ENCODE measurements at regions not wholly inside any gene's neighbourhood (a gene's known extent, or its start where the extent isn't known, plus 50 kb on each side); places are given as distances from the start of the nearest gene placed in this dataset.
"Not testable (repeated sequence)": the region's sequence is repeated elsewhere in the genome, so short reads cannot be mapped to it uniquely, and the experiment has no call there.

DNA sequence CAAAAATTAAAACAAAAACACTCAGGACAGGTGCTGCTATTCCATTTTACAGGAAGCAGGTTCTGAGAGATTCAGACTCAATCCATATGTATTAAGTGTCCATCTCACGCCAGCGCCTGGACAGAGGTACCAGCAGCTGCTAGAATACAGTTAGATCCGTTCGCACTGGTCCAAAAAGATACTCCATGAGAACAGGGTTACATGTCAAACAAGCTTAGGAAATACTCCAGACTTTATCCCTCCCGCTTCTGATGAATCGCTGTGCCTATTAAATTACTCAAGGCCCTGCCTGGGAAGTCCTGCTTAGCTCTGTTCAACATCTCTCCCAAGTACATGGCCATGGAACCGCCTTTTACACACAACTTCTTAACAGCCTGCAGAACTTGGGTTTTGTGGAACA is 50.2 kb upstream of the SLC35C1 start:
- intact Hi-C loops (cut with DNase I) = no loop called here
- DNase-seq (ENCODE audit: missing footprints) (peak; percentile 45), ATAC-seq (peak; percentile 23)

DNA sequence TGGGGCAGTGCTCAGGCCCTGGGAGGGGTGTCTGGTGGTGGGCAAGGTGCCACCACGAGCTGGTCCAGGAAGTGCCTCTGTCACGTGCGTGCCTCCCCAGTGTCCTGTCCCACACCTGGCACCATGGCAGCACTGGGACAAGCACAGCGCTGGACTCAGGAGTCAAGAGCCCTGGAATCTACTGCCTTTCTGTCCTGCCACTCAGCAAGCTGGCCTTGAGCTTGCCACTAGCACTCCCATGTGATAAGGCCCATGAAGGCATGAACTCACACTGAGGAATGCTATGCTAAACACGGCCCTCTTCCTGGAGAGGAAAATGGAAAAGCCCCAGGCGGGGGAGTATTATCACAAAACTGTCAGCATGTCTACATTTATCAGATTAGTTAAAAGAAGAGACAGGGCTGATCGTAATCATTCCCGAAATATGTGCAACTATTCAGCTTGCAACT is 50.7 kb upstream of the SLC35C1 start:
- DNase-seq (ENCODE audit: missing footprints) (peak; percentile 81), ATAC-seq (peak; percentile 92)
- intact Hi-C loops (cut with DNase I) = no loop called here

DNA sequence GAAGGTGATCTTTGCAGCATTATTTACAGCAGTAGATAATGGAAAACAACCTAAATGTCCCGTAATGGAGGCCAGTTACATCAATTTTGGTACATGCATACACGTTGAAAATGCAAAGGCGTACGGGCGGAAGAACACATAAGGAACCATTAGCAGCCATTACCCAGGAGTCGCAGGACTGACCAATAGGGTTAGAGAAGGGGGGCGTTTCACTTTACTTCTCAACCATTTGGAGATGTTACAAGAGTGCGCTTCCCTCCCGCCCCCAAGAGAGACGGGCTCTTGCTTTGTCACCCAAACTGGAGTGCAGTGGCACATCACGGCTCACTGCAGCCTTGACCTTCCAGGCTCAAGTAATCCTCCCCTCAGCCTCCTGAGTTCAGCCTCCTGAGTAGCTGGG is 52.8 kb upstream of the SLC35C1 start:
- intact Hi-C loops (cut with DNase I) = no loop called here
- DNase-seq (ENCODE audit: missing footprints) (no peak), ATAC-seq (no peak)

DNA sequence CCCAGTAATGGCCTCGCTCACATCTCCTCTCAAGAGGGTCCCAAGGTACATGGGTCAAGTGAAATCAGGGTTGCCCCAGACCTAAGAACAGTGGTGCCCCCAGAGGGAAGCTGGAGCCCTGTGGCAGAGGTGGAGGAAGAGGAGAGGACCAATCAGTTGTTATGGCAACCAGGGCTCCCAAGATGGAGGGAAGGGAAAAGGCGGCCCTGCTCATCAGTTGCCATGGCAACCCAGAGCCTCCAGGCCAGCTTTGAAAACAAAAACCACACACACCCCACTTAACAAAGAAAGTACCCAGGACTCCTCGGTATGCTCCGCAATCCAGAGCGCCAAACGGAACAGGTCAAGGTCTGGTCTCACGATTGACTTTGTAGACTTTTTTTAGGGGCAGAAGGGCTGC is 53.5 kb upstream of the SLC35C1 start:
- ATAC-seq (no peak), DNase-seq (ENCODE audit: missing footprints) (no peak)
- intact Hi-C loops (cut with DNase I) = no loop called here

DNA sequence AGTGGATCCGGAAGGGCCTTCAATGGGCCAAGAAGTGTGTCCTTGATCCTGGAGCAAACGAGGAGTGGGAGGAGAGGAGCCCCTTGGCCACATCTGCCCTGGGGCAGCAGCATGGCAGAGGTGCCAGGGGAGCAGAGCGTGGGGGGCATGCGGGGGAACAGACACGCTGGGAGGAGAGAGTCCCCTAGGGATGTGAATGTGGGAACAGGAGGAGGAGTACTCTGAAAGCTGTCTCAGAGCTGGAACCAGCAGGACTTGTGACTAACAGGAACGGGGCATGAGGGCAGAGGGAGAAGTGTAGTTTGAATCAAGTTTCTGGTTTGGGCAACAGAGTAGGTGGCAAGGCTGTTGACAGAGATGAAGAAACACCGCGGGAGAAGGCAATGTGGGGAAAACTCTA is 54.5 kb upstream of the SLC35C1 start:
- intact Hi-C loops (cut with DNase I) = no loop called here
- ATAC-seq = no peak
- DNase-seq (ENCODE audit: missing footprints) = no peak

DNA sequence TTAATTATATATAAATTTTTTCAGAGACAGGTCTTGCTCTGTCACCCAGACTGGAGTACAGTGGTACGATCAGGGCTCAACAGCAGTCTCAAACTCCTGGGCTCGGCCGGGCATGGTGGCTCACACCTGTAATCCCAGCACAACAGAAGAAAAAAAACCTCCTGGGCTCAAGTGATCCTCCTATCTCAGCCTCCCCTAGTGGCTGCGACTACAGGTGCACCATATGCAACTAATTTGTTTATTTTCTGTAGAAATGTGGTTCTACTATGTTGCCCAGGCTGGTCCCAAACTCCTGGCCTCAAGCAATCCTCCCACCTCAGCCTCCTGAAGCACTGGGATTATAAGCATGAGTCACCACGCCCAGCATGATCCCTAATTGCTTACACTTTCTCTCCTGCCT is 56.1 kb upstream of the SLC35C1 start:
- no peak for DNase-seq (ENCODE audit: missing footprints)
- intact Hi-C loops (cut with DNase I) = no loop called here
- no peak for ATAC-seq

DNA sequence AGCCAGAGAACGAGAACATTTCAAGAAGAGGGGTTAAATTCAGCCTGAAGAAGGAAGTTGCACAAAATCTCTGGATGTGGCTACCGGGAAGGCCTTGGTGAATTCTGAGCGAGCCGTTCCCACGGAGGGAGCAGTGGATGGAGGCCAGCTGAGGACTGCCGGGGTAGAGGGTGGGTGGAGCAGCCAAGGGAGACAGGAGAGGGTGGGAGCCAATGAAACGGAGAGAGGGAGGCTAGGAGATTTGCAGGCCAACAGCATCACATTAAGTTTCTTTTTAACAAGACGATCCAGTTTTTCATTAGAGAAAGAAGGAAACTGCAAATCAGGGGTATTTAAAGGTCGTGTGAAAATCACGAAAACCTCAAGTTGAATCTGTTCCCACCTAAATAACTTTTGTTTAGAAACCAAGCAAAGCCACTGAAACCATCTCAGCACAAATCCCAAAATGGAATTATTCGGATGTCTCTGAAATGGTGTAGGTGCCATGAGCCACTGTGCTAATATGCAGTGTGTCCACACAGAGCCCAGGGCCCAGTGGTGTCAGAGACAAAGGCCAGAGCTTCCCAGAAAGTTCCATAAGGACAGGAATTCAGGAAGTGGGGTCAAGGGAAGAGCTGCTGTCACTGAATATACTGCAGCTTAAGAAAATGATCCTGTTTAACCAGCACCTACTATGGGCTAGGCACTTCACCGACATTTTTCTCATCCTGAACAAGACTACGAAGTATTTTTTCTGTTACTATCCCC is 59.7 kb upstream of the SLC35C1 start:
- ATAC-seq (peak; percentile 94), DNase-seq (ENCODE audit: missing footprints) (peak; percentile 86)
- intact Hi-C loops (cut with DNase I) = no loop called here

DNA sequence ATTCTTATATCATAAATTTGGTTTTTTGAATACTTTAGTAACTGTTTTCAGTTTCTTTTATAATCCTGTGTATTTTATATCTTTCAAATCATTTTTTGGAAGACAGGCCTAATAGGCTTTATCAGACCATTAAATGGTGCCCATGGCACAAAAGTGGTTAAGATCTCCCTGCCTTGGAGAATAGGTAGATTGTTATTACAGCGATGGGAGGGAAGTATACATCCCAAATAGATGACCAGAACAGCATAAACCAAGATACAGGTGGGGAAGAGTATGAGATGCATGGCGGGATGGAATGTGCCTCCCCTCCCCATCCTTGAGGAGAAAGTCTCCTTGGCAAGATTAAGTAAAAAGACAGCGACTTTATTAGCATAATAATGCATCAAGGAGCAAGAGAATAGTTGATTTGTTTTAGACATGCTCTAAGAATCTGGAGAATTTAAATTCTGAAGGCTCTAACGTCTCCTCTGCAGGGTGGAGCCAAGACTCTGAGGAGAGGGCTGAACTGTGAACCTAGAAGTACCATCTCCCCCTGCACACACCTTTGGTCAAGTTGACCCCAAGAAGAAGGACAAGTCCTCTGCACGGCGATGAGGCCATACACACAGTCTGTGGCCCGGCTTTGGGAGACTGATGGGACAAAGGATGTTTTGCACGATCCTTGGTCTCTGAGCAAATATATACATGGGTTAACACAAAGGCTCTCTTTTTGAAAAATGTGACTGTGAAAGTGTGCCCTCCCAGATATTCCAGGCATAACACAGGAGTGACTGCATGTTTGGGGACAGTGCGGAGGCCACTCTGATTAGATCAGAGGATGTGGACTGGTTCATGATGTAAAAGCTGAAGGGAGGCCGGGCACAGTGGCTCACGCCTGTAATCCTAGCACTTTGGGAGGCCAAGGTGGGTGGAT is 61.1 kb upstream of the SLC35C1 start:
- DNase-seq (ENCODE audit: missing footprints) (no peak), ATAC-seq (no peak)
- intact Hi-C loops (cut with DNase I) = no loop called here

DNA sequence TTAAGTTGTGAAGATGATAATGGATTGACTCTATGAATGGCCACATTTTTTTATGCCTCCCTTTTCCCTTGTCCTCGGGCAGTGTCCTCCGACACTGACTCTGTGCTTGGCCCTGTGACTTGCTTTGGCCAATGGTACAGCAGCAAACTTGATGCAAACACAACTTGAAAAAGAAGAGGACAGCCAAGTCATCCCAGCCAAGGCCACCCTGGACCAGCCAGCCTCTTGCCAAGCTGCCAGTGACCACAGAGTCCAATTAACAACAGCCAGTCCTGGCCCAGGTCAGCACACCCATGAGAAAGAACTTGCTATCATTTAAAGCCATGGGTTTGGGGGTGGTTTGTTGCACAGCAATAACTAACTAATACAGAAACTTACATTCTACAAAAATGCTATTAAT is 63.4 kb upstream of the SLC35C1 start:
- no peak for ATAC-seq
- no peak for DNase-seq (ENCODE audit: missing footprints)
- intact Hi-C loops (cut with DNase I) = no loop called here

DNA sequence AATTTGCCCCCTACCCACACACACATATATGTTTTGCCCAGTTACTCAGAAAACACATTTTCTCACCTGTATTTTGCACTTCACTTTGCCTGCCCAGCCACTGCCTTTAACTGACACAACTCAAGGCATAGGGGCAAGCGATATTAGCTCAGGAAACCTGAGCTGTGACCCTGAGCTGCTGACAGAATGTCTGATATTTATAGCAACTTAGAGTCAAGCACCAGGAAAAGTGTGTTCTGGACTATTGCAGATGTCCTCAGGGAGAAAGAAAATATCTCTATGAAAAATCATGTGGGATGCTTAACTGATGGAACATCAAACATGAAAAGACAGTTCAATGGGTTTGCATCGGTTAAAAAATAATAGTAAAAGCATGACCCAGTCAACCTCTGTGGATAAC is 63.9 kb upstream of the SLC35C1 start:
- intact Hi-C loops (cut with DNase I) = no loop called here
- ATAC-seq (peak; percentile 53), DNase-seq (ENCODE audit: missing footprints) (no peak)

DNA sequence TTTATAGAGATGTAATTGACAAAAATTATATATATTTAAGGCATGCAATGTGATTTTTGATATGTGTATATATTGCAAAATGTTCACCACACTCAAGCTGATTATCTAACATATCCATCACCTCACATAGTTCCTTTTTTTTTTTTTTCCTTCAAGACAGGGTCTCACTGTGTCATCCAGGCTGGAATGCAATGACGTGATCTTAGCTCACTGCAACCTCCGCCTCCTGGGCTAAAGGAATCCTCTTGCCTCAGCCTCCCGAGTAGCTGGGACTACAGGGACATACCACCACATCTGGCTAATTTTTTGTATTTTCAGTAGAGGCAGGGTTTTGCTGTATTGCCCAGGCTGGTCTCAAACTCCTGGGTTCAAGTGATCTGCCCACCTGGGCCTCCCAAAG is 65.1 kb upstream of the SLC35C1 start:
- DNase-seq (ENCODE audit: missing footprints) (no peak), ATAC-seq (no peak)
- intact Hi-C loops (cut with DNase I) = loop anchor here (5.0 kb wide), 1 partner anchor 273 kb away; no protein-coding TSS in a partner anchor

DNA sequence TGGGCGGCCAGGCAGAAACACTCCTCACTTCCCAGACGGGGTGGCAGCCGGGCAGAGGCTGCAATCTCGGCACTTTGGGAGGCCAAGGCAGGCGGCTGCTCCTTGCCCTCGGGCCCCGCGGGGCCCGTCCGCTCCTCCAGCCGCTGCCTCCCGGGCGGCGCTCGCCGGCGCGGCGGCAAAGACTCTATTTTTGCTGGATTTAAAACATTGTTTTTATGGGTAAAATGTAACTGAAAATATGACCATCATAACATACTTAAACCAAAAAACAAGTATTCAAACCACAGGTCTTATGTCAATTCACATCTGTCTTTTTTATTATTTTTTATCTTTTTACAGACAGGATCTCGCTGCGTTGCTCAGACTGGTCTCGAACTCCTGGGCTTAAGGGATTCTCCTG is 65.9 kb upstream of the SLC35C1 start:
- intact Hi-C loops (cut with DNase I) = loop anchor here (5.0 kb wide), 1 partner anchor 272 kb away; no protein-coding TSS in a partner anchor
- DNase-seq (ENCODE audit: missing footprints); ATAC-seq: not testable (repeated sequence)

DNA sequence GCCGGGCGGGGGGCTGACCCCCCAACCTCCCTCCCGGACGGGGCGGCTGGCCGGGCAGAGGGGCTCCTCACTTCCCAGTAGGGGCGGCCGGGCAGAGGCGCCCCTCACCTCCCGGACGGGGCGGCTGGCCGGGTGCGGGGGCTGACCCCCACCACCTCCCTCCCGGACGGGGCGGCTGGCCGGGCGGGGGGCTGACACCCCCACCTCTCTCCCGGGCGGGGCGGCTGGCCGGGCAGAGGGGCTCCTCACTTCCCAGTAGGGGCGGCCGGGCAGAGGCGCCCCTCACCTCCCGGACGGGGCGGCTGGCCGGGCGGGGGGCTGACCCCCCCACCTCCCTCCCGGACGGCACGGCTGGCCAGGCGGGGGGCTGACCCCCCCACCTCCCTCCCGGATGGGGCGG is 66.8 kb upstream of the SLC35C1 start:
- intact Hi-C loops (cut with DNase I) = loop anchor here (5.0 kb wide), 1 partner anchor 271 kb away; no protein-coding TSS in a partner anchor
- ATAC-seq; DNase-seq (ENCODE audit: missing footprints): not testable (repeated sequence)

DNA sequence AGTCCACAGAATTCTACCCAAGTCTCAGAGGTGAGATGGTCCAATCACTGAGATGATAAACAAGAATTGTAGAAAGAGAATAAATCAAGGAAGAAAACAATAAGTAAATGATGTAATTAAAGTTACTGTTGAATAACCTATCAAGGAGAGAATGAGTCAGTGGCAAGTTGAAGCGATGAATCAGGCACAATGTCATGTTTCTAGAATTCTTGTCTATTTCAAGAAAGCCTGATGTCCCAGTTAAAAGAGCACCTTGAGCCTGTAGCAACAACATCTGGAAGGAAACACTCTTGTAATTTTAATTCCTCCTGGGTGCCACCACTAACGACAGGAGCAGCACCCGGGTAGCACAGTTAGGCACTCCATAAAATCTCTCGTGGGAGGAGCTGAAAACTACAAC is 67.9 kb upstream of the SLC35C1 start:
- DNase-seq (ENCODE audit: missing footprints) = no peak
- intact Hi-C loops (cut with DNase I) = loop anchor here (5.0 kb wide), 1 partner anchor 270 kb away; no protein-coding TSS in a partner anchor
- no peak for ATAC-seq

DNA sequence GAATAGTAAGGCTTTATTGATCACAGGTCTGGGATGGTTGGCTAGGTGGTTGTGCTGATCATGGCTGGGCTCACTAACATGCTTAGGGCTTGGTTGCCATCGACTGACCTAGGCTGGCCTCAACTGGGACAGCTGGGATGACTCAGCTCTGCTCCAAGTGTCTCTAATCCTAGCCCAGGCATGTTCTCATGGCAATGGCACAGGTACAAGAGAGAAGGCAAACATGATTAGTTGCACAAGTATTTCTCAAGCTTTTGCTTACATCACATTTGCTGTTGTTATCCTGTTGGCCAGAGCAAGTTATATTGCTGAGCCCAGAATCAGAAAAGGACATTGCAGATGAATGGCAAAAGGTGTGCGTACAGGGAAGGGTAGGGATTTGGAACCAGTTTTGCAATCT is 68.5 kb upstream of the SLC35C1 start:
- intact Hi-C loops (cut with DNase I) = loop anchor here (5.0 kb wide), 1 partner anchor 269 kb away; no protein-coding TSS in a partner anchor
- ATAC-seq = peak; percentile 83
- no peak for DNase-seq (ENCODE audit: missing footprints)

DNA sequence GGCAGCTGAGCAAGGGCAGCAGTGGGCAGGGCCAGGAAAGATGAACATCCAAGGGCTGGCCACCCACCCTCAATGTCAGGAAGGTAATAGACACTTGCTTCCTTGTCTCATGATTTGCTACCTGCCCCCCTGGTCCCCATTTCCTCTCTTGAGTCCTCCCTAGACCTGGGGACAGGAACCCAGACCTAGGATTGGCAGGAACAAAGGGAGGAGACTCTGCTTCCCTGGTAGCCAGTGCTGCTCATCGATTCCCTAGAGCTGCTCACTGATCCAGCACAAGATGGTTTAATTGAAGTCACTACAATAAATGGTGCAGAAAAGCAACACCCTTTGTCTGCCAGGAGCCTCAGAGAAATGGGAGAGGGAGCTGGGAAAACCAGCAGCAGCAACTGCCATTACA is 67.8 kb upstream of the CHST1 start:
- no peak for DNase-seq (ENCODE audit: missing footprints)
- ATAC-seq = no peak
- intact Hi-C loops (cut with DNase I) = no loop called here

DNA sequence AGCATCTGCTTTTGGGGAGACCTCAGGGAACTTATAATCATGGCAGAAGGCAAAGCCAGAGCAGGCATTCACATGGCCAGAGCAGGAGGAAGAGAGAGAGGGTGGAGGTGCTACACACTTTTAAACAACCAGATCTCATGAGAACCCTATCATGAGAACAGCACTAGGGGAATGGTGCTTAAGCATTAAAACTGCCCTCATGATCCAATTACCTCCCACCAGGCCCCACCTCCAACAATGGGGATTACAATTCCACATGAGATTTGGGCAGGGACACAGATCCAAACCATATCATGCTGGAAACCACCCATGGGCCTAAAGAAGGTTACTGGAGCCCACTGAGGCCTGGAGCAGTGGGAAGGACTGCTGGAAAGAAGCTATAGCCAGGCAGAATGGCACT is 66.9 kb upstream of the CHST1 start:
- DNase-seq (ENCODE audit: missing footprints) (no peak), ATAC-seq (no peak)
- intact Hi-C loops (cut with DNase I) = no loop called here

DNA sequence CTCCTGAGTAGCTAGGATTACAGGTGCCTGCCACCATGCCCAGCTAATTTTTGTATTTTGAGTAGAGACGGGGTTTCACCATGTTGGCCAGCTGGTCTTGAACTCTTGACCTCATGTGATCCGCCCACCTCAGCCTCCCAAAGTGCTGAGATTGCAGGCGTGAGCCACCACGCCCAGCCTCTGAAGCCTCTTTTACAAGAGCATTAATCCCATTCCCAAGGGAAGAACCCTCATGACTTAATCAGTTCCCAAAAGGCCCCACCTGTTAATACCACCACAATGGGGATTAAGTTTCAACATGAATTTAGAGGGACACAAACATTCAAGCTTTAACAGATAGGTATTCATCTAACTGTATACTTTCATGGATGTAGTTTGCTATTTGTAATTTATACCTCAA is 65.7 kb upstream of the CHST1 start:
- DNase-seq (ENCODE audit: missing footprints); ATAC-seq; intact Hi-C loops (cut with DNase I): not testable (repeated sequence)

DNA sequence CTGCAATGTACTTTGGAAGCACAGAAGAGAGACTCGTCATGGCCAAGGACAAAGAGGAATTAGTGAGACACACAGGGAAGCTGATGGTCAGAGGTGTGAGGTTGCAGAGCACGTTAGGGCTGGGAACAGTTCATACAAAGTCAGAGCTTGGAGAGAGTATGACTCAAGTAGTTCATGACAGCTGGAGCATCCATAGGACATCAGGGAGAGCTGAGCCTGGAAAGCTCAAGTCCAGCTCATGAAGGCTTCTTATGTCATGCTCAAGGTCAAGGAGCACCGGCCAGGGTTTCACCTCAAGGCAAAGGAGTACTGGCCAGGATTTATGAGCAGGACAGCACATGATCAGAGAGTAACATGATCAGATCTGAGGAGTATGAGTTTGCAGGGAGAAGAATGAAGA is 64.6 kb upstream of the CHST1 start:
- intact Hi-C loops (cut with DNase I) = no loop called here
- no peak for DNase-seq (ENCODE audit: missing footprints)
- no peak for ATAC-seq
